ENCODE measurements at regions not wholly inside any gene's neighbourhood (a gene's known extent, or its start where the extent isn't known, plus 50 kb on each side); places are given as distances from the start of the nearest gene placed in this dataset.
A peak's percentile ranks its signal among the peaks of the same experiment; 100 is the strongest.

DNA sequence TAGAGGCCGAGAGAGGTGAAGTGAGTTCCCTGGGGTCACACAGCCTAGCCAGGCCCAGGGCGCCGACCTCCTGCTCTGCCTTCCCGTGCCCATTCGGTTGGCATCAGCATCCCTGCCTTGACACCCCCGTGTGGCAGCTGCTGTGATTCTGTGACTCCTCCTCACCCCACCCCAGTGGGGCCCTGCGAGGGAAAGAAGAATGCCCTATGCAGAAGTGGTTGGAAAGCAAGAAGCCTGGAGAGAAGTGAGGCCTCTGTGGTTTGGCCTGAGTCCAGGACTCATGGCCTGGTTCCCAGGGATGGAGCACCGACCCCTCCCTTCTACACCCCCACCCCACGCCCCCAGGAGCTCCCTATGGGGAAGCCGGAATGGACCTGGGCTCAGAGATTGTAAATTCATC lies 296.2 kb downstream of the SEC14L1 start:
- intact Hi-C loops (cut with micrococcal nuclease): no loop called here
- no peaks in the 10 kb centered on the region for H3K9me3 ChIP-seq (replicated peaks)
- peaks cover 99% of the 10 kb centered on the region for H3K4me1 ChIP-seq
- H3K27ac ChIP-seq (replicated peaks): peak overlapping the region; percentile 76
- H3K27me3 ChIP-seq (ENCODE audit: low read depth): no peaks in the 10 kb centered on the region
- peak overlapping the region; percentile 56 for H3K4me3 ChIP-seq
- peak; percentile 70 for DNase-seq
- TF ChIP-seq, protein P1, sequence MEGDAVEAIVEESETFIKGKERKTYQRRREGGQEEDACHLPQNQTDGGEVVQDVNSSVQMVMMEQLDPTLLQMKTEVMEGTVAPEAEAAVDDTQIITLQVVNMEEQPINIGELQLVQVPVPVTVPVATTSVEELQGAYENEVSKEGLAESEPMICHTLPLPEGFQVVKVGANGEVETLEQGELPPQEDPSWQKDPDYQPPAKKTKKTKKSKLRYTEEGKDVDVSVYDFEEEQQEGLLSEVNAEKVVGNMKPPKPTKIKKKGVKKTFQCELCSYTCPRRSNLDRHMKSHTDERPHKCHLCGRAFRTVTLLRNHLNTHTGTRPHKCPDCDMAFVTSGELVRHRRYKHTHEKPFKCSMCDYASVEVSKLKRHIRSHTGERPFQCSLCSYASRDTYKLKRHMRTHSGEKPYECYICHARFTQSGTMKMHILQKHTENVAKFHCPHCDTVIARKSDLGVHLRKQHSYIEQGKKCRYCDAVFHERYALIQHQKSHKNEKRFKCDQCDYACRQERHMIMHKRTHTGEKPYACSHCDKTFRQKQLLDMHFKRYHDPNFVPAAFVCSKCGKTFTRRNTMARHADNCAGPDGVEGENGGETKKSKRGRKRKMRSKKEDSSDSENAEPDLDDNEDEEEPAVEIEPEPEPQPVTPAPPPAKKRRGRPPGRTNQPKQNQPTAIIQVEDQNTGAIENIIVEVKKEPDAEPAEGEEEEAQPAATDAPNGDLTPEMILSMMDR (IDR thresholded peaks at IDR 0.05; ENCODE audit: borderline replicate concordance): no peak
- no peaks in the 10 kb centered on the region for H3K36me3 ChIP-seq

DNA sequence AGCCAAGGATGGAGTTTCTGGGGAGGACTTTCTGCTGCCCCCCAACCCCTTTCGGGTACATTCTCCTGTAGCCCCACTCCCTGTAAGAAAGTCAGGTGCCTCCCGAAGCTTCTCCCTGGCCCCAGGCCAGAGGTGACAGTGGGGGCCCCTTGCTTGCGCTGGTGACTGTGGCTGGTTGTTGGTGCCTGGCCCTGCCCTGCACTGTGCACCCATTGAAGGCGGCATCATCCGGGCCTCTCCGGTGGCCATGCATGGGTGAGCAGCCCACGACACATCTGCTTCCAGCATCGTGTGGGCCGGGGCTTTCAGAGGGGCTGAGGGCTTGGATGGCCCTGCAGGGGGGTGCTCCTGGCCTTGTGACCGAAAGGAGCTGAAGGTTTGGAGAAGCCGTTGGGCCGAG lies 297.0 kb downstream of the SEC14L1 start:
- Histone ChIP-seq H3K27ac (replicated peaks) (peak overlapping the region; percentile 76), H3K4me3 (no peak overlapping the region), H3K36me3 (no peaks in the 10 kb centered on the region), H3K27me3 (ENCODE audit: low read depth) (no peaks in the 10 kb centered on the region), H3K9me3 (replicated peaks) (no peaks in the 10 kb centered on the region), H3K4me1 (peaks cover 96% of the 10 kb centered on the region)
- no peak for DNase-seq
- intact Hi-C loops (cut with micrococcal nuclease): no loop called here
- TF ChIP-seq, protein P1 (IDR thresholded peaks at IDR 0.05; ENCODE audit: borderline replicate concordance): no peak

DNA sequence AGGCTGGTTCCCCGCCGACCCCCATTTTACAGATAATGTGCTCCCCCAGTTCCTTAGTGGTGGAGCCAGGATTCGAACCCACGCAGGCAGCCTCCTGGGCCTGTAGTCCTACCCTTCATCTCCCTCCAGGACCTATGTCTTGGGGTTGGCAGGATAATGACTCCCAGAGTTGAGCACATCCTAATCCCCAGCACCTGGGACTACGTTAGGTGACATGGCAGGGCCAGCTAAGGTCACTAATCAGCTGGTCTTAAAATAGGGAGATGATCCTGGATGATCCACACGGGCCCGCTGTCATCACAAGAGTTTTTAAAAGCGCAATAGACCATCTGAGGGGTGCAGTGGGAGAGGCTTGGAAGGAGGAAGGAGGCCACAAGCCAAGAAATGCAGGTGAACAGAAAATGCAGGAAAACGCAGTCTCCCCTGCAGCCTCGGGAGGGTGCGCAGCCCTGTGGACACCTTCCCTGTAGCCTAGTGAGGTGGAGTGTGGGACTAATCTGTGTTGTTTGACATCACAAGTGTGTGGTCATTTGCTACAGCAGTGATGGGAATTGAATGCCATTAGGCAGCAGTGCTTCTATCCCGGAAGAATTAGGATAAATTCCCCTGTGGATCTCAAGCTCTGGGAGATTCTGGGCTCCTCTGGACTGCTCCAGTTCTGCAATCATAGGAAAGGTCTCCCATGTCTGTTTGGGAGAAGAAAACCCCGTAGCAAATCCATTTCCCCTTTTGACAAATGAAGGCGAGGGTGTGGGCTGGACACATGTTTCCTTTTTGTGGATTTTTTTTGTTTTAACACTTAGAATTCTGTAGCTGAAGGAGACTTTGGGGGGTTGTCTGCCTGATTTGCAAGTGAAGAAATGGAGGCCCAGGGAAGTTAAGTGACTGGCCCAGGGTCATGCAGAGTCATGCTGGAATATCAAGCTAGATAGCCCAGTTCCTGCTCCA lies 297.7 kb downstream of the SEC14L1 start:
- Histone ChIP-seq H3K27ac (replicated peaks) (peak overlapping the region; percentile 76), H3K9me3 (replicated peaks) (no peaks in the 10 kb centered on the region)
- intact Hi-C loops (cut with micrococcal nuclease): no loop called here

GRCh38 chr17:77439189-77440018 lies 298.6 kb downstream of the SEC14L1 start:
- H3K4me3 ChIP-seq: peak overlapping the region; percentile 5
- intact Hi-C loops (cut with micrococcal nuclease): no loop called here
- H3K27ac ChIP-seq (replicated peaks): peak overlapping the region; percentile 76
- H3K4me1 ChIP-seq: peaks cover 96% of the 10 kb centered on the region
- DNase-seq: peak; percentile 36
- TF ChIP-seq, protein P1 (IDR thresholded peaks at IDR 0.05; ENCODE audit: borderline replicate concordance): no peak
- H3K27me3 ChIP-seq (ENCODE audit: low read depth): no peaks in the 10 kb centered on the region
- H3K36me3 ChIP-seq: no peaks in the 10 kb centered on the region
- no peaks in the 10 kb centered on the region for H3K9me3 ChIP-seq (replicated peaks)

More for the DNA sequence above, 297.7 kb downstream of the SEC14L1 start:
- DNase-seq: no peak
- H3K4me1 ChIP-seq: peaks cover 96% of the 10 kb centered on the region
- no peaks in the 10 kb centered on the region for H3K27me3 ChIP-seq (ENCODE audit: low read depth)
- TF ChIP-seq, protein P1 (IDR thresholded peaks at IDR 0.05; ENCODE audit: borderline replicate concordance): no peak
- no peak overlapping the region for H3K4me3 ChIP-seq
- no peaks in the 10 kb centered on the region for H3K36me3 ChIP-seq

DNA sequence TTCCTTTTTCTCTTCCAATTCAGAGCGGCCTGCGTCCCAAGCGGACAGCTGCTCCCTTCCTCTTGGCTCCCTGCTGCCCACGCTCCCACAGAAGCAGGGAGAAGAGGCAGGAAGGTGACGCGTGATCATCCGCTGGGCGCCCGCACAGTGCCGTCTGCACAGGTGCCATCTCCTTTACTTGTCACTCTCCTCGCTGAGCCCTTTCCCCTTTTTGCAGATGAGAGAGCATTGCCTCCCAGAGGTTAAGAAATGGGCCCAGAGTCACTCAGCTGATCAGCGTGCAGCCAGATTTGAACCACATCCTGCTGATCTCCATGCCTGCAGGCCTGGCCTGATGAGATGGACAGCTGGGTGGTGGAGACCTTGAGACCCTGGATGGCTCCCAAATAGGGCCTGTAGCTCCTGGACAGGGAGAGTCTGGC lies 299.8 kb downstream of the SEC14L1 start:
- intact Hi-C loops (cut with micrococcal nuclease): no loop called here
- H3K9me3 ChIP-seq (replicated peaks): no peaks in the 10 kb centered on the region
- DNase-seq: peak; percentile 47
- H3K27me3 ChIP-seq (ENCODE audit: low read depth): no peaks in the 10 kb centered on the region
- peaks cover 96% of the 10 kb centered on the region for H3K4me1 ChIP-seq
- H3K36me3 ChIP-seq: no peaks in the 10 kb centered on the region
- TF ChIP-seq, protein P1 (IDR thresholded peaks at IDR 0.05; ENCODE audit: borderline replicate concordance): no peak
- H3K4me3 ChIP-seq: no peak overlapping the region
- peak overlapping the region; percentile 76 for H3K27ac ChIP-seq (replicated peaks)

Data from left ventricle myocardium inferior (tissue), 1 donor.